ENCODE measurements at regions not wholly inside any gene's neighbourhood (a gene's known extent, or its start where the extent isn't known, plus 50 kb on each side); places are given as distances from the start of the nearest gene placed in this dataset.
"Not testable (repeated sequence)": the region's sequence is repeated elsewhere in the genome, so short reads cannot be mapped to it uniquely, and the experiment has no call there.

DNA sequence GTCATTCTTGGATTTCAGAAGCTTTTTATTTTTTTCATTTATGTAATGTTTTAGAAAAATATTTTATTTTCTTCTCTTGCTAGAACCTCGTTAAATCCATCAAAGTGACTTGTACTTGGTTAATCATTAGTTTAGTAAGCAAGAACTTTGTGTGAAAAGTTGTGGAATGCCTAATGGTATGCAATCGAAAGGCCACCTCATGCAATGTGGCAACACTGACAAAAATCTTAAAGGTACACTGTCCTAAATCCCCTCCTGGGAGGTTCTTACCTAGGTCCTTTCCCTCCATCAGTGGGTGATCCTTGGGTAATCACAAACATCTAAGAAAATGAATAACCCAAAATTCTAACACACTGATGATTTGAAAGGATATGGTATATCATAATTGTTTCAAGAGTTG is 304.2 kb downstream of the DNAH5 start:
- in situ Hi-C loops (cut with HindIII; ENCODE audit: low sequenced_read_pairs) = no loop called here

DNA sequence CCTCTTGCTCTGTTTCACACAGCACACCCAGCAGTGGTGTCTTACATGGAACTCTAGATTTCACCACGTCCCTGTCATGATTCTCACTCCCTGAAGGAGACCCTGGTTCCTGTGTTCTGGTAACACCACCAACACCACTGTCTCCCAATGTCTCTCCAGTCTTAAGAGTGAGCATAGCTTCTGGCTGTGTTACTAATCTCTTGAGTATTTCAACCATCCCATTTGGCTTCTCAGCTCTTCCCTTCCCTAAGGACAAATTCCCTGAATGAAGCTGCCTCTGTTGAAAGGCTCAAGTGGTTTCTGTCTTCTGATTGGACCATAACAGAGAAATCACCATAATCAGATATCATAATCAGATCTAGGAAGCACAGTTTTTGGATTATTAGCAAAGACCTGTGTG is 311.8 kb downstream of the DNAH5 start:
- in situ Hi-C loops (cut with HindIII; ENCODE audit: low sequenced_read_pairs) = no loop called here

DNA sequence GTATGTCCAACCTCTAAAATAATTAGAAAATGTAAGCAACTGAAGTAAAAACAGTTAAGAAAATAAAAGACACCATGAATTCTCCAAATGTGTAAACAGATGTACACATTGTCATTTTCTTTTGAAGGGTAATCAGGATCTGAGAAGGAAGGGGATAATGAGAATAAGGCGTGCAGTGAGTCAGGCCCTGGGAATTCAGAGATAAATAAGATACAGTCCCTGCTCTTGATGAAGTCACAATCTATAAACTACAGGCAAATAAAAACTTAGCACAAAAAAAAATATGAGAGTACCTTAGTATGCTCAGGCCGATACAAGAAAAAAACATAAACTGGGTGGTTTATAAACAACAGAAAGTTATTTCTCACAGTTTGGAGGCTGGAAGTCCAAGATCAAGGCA is 315.3 kb downstream of the DNAH5 start:
- in situ Hi-C loops (cut with HindIII; ENCODE audit: low sequenced_read_pairs) = no loop called here

DNA sequence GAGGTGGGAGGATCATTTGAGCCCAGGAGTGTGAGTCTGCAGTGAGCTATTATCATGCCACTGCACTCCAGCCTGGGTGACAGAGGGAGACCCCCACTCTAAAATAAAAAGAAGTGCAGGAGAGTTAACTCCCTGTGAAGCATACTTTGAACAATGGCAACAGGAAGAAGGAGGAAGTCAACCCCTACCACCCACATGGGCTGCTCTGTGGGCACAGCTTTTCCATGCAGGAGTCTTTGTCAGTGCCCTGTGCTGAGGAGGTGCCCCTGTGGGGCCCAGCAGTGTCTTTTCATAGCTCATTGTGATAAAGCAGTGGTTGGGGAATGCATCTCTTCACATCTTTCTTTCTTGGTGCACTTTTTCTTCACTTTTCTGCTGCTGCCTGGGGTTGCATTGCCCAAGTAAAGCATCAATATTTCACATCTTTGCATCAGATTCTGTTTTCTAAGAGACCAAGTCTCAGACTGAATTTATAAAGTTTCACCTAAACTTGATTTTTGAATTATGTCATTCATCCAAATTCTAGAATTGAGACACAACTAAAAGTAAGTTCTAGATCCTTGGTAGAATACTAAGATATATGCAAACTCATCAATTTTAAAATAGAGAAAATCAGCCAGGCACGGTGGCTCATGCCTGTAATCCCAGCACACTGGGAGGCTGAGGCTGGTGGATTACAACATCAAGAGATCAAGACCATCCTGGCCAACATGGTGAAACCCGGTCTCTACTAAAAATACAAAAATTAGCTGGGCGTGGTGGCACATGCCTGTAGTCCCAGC is 316.6 kb downstream of the DNAH5 start:
- in situ Hi-C loops (cut with HindIII; ENCODE audit: low sequenced_read_pairs) = no loop called here

DNA sequence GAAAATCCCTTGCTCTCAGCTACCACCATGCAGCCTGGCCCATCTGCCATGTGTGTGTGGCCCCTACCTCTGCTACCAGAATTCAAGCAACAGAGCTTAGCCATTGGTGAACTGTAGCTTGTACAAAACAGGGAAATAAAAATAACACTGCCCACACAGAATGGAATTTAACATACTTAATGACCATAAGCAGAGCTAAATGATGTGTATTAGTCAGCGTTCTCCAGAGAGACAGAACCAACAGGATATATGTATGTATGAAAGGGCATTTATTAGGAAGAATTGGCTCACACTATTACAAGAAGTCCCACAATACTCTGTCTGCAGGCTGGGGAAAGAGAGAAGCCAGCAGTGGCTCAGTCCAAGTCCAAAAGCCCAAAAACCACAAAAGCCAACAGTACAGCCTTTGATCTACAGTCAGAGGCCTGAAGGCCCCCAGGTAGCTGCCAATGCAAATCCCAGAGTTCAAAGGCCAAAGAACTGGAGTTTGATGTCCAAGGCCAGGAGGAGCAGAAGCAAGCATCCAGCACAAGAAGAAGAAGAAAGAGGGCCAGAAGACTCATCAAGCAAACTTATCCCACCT is 318.8 kb downstream of the DNAH5 start:
- in situ Hi-C loops (cut with HindIII; ENCODE audit: low sequenced_read_pairs) = no loop called here

DNA sequence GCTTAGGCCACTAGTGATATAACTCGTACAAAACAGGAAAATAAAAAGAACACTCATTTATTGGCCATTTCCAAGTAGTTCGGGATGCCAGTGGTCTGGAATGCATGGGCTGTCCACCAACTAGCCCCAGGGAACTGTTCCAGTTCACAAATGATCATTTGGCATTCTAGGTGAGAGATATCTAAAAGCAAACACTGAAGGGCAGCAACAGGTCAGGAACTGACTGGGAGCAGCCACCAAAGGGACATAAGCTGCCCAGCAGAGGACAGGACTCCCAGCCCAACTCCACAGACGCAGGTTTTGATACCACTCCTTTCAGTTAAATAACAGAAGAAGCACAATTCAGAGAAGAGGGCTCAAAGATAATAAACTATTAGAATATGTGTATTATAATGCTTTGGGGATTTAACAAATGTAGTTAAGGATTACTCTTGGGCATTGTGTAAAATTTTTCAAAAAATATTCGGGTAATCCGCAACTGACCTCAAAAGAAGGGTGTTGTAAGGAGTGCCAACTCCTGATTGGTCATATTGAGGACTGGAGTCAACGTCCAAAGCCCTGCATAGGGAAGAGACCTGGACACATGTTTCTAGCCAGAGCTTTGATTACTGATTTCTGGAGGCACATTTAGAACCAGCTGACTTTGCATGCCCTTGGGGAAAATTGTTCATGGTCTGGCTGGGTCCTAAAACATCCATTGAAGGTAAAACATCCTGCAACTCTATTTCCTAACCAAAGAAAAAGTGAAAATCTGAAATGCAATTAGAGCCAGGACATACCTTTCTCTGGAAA is 320.0 kb downstream of the DNAH5 start:
- in situ Hi-C loops (cut with HindIII; ENCODE audit: low sequenced_read_pairs) = no loop called here

DNA sequence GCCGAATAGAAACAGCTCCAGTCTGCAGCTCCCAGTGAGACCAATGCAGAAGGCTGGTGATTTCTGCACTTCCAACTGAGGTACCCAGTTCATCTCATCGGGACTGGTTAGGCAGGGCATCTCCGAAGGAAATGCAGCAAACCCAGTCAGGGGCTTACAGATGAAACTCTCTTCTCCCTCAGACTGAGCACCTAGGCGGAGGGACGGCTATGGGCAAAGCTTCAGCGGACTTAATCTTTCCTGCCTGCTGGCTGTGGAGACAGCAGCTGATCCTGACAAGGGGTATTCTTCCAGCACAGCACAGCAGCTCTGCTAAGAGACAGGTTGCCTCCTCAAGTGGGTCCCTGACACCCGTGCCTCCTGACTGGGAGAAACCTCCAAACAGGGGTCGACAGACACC is 330.9 kb downstream of the DNAH5 start:
- in situ Hi-C loops (cut with HindIII; ENCODE audit: low sequenced_read_pairs) = no loop called here

DNA sequence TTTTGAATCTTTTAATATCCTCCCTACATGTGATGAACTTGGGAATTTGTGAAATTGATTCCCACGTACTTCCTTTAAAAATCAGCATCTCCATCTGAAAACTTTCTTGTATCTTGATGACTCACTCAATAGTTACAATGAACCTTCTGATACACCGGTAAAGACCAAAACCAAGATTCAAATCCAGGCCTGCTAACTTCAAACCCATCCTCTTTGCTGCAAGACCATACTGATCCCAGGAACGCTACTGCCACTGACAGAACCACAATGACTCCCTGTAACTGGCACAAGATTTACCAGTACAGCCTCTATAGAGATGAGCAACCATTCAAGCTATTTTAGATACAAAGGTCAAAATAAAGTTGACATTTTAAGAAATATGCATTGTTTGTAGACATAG is 332.9 kb downstream of the DNAH5 start:
- in situ Hi-C loops (cut with HindIII; ENCODE audit: low sequenced_read_pairs) = no loop called here

DNA sequence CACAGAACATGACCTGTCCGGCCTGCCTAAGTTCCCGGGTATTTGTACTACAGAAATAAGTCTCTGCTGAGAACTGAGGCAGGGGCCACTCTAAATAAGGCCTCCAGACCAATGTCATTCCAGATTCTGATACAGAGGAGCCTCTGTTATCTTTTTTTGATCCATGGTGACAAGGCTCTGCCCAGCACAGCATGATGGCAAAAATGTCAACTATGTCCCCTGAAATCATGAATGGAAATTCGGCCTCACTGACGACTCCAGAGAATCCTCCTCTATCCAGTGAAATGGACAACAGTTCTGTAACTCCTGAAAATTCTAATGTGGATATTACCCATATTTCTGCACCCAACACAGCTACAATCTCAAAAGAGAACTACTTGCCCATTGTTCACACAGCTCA is 335.0 kb downstream of the DNAH5 start:
- in situ Hi-C loops (cut with HindIII; ENCODE audit: low sequenced_read_pairs) = no loop called here

DNA sequence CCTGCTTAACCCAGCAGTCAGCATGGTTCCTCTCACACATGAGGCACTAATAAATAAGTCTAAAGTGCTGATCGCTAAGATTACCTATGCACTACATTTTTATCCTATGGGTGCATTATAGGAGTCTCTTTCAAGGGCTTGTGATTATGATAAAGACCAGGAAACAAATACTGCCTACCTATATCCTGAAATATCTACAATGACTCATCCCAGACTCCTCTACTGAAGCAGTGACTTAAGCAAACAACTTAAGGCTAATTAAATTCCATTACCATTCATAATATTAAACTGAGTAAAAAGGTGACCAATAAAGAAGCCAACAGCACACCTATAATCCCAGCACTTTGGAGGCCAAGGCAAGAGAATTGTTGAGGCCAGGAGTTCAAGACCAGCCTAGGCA is 338.4 kb downstream of the DNAH5 start:
- in situ Hi-C loops (cut with HindIII; ENCODE audit: low sequenced_read_pairs) = no loop called here

DNA sequence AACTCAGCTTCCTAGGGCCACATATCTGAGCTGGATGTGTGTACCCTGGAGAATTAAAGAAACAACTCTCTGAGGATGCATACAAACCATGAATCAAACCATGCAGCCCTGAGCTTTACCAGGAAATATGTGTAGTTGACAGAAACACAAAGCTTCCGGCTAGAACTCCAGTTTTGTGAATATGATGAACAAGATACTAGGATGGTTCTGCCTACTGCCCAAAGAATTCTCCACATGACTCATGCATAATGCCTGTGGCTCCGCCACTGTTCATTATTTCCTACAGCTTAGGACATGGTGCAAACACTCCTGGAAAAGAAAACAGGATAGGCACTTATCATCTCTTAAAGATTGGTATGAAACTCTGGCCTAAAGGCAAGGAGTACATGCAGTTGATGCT is 343.4 kb downstream of the DNAH5 start:
- in situ Hi-C loops (cut with HindIII; ENCODE audit: low sequenced_read_pairs) = no loop called here

DNA sequence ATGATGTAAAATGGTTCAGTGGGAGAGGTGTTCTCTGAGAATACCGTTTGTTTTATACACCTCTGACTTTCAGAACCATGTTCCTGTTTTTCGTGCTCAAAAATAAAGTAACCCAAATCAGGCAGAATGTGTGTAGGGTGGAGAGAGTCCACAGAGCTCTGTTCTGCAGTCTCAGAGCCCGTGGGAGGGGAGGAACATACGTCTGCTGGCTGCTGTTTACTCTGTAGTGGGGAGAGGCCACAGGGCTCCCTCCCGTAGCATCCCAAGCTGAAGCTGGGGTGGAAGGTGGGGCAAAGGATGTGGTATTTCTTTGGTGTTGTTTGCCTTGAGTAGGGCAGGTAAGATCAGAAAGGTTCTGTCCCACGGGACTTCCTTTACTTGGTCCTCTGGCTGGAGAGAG is 348.5 kb downstream of the DNAH5 start:
- in situ Hi-C loops (cut with HindIII; ENCODE audit: low sequenced_read_pairs) = no loop called here

DNA sequence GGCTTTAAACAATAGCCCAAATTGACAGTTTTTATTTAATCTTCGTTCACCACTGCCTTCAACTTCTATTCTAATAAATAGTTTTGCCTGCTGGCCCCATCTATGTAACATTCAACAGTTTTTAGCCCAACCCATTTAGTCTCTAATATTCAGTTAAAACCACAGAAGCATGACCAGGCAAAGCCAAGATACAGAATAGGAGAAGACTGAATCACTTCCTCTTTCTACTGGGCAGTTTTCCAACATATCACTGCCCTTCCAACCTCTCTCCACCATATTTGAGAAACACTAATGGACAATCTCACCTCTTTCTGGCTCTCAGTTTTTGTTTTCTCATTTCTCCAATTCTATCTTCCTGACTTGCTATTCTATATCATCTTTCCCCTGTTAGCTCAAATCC is 352.9 kb downstream of the DNAH5 start:
- in situ Hi-C loops (cut with HindIII; ENCODE audit: low sequenced_read_pairs) = no loop called here

DNA sequence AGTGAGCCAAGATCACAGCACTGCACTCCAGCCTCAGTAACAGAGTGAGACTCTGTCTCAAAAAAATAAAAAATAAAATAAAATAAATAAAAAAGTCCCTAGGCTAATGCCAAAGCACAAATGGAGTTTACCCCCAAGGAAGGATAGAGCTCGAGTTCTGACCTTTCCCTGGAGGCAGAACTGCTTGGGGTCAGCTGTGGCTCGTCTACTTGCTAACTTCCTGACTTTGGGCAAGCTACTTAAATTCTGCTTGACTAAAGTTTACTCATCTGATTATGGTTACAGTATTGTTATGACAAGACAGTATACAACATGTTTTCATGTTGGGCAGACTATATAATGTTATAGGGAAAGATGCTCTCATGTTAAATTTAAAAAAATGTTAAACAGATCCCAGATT is 359.2 kb downstream of the DNAH5 start:
- in situ Hi-C loops (cut with HindIII; ENCODE audit: low sequenced_read_pairs) = no loop called here

DNA sequence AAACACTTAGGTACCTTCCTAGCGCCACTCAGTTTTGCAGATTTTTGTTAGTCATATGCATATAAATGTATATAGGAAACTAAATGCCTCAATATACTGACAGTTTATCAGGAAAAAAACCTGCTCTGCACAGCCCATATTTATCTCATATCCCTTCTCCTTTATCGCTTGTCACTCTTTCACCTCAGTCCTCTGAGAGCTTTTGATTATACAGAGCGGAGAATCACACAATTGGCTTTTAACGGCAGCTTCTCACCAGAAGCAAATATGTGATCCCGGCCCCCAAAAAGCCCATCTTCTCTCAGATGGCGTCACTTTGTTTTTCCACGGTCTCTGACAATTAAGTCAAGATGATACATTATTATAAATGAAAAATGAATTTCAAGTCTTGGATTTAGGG is 362.6 kb downstream of the DNAH5 start:
- in situ Hi-C loops (cut with HindIII; ENCODE audit: low sequenced_read_pairs) = no loop called here

DNA sequence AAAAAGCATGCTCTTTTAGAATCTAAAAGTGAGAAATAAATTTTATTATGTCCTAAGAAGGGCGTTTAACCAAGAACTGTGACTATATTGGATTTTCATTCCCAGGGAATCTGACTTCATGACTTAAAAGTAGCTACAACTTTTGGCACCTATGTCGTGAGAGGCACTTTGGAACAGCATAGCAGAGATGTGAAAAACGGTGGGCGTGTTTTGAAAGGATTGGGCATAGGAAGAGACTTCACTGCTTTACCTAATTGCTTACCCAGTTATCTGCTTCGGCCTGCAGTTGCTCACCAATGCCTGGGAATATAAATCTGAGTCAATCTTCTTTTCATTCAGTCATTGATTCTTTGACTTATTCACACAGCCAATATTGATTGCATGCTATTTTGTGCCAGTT is 363.4 kb downstream of the DNAH5 start:
- in situ Hi-C loops (cut with HindIII; ENCODE audit: low sequenced_read_pairs) = no loop called here

DNA sequence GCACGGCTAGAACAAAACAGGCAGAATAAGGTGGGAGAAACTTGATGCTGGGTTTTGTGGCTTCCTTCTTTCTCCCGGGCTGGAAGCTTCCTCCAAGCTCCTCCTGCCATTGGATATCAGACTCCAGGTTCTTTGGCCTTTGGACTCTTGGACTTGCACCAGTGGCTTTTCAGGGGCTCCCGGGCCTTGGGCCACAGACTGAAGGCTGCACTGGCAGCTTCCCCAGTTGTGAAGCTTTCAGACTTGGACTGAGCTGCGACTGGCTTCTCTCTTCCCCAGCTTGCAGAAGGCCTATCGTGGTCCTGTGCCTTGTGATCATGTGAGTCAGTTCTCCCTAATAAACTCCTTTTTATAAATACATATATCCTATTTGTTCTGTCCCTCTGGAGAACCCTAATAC is 364.4 kb downstream of the DNAH5 start:
- in situ Hi-C loops (cut with HindIII; ENCODE audit: low sequenced_read_pairs) = no loop called here

DNA sequence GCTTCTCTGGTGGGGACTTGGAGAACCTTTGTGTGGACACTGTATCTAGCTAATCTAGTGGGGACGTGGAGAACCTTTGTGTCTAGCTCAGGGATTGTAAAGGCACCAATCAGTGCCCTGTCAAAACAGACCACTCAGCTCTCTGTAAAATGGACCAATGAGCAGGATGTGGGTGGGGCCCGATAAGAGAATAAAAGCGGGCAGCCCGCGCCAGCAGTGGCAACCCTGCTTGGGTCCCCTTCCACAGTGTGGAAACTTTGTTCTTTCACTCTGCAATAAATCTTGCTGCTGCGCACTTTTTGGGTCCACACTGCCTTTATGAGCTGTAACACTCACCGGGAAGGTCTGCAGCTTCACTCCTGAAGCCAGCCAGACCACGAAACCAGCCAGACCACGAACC is 365.4 kb downstream of the DNAH5 start:
- in situ Hi-C loops (cut with HindIII; ENCODE audit: low sequenced_read_pairs) = not testable (repeated sequence)

DNA sequence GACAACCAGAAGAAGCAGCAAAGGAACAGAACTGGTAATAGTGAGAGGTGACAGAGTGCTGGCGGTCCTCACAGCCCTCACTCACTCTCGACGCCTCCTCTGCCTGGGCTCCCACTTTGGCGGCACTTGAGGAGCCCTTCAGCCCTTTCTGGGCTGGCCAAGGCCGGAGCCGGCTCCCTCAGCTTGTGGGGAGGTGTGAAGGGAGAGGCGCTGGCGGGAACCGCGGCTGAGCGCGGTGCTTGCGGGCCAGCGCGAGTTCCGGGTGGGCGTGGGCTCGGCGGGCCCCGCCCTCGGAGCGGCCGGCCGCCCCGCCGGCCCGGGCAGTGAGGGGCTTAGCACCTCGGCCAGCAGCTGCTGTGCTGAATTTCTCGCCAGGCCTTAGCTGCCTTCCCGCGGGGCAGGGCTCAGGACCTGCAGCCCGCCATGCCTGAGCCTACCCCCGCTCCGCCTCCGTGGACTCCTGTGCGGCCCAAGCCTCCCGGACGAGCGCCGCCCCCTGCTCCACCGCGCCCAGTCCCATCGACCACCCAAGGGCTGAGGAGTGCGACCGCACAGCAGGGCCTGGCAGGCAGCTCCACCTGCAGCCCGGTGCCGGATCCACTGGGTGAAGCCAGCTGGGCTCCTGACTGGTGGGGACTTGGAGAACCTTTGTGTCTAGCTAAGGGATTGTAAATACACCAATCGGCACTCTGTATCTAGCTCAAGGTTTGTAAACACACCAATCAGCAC is 366.0 kb downstream of the DNAH5 start:
- in situ Hi-C loops (cut with HindIII; ENCODE audit: low sequenced_read_pairs) = not testable (repeated sequence)

DNA sequence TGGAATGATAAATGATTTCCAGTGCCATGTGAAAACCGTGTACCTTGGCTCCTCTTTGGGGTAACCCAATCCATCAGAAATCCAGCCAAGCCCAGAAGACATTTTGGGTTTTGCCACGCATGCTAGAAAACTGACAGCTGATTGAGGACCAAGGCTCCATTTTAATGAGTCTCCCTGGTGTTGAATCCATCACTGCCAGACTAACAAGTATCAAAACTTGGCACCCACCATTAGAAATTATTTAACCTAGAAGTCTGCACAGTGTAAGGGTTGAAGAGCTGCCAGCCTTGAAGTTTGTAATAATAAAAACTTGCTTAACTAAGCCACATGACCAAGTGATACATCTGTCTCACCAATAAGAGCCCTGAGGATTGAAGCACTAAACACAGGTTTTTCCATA is 369.9 kb downstream of the DNAH5 start:
- in situ Hi-C loops (cut with HindIII; ENCODE audit: low sequenced_read_pairs) = no loop called here

DNA sequence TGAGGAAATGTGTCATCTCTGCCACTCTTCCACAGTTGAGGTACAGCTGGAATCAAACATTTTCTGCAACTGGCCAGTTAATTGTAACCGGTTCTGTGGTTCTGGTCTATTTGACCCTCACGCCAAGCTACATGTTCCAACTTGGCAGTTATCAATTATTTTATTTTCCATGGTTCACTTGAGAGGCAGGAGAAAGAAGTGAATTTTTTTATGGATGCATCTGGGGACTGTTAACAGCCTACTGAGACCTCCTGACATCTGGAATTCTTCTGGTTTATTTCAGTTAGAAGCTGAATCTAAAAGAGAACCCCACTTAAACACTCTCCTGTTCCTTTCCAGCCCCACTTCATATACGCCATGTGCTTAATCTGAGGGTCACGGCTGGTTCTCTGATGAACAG is 372.3 kb downstream of the DNAH5 start:
- in situ Hi-C loops (cut with HindIII; ENCODE audit: low sequenced_read_pairs) = no loop called here
